NCI-H1105 (cell line): ENCODE measurements at regions not wholly inside any gene's neighbourhood (a gene's known extent, or its start where the extent isn't known, plus 50 kb on each side); places are given as distances from the start of the nearest gene placed in this dataset.
"Not testable (repeated sequence)": the region's sequence is repeated elsewhere in the genome, so short reads cannot be mapped to it uniquely, and the experiment has no call there.

ENCODE experiments used
- DNase-seq: peaks from one replicate; lab custom pipeline; 2025; lab: John Stamatoyannopoulos, UW

DNA sequence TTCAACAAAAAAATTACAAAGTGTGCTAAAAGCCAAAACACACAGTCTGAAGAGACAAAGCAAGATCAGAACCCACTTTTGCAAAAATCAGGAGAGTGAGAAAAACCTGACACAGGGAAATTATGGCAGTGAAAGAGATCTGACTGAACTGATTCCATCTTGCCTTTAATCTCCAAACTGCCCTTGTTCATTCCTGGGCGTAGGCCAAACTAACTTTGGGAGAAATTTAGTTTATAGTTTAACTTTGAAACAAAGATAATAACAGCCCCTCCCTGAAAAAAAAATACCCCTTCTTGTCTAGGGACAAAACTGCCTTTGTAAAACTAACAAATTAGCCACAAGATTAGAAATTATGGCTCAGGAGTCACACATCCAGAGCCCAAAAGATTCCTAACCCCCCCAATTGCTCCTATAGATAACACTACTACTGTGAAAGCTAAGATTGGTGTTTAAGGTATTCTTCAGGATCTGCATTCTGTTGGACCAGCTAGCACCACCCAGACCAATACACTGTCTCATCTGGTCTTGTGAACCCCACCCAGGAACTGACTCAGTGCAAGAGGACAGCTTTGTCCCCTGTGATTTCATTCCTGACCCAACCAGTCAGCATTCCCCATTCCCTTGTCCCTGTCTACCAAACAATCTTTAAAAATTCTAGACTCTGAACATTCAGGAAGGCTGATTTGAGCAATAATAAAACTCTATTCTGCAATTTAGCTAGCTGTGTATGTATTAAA, 226.1 kb upstream of the SH3BP4 start:
- no peak for DNase-seq

- no peak for DNase-seq
Observed at GRCh38 chr2:234724850-234725249, 227.0 kb upstream of the SH3BP4 start.

GRCh38 chr2:234723400-234723799, 226.5 kb upstream of the ARL4C start:
- no peak for DNase-seq

DNA sequence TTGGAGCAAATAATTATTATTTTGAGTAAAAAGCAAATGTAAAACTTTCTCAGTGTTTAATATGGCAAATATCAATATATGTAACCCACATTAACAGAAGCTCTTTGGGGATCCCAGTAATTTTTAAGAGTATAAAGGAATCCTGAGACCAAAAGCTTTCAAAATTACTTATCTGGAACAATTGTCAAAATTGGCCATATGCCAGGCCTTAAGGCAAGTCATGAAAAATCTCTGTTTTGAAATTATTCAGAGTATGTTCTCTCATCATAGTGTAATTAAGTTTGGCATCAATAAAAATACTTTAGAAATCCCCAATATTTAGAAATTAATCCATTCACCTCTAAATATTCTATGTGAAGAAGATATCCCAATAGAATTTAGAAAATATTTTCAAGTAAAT, 225.3 kb upstream of the ARL4C start:
- no peak for DNase-seq

DNA sequence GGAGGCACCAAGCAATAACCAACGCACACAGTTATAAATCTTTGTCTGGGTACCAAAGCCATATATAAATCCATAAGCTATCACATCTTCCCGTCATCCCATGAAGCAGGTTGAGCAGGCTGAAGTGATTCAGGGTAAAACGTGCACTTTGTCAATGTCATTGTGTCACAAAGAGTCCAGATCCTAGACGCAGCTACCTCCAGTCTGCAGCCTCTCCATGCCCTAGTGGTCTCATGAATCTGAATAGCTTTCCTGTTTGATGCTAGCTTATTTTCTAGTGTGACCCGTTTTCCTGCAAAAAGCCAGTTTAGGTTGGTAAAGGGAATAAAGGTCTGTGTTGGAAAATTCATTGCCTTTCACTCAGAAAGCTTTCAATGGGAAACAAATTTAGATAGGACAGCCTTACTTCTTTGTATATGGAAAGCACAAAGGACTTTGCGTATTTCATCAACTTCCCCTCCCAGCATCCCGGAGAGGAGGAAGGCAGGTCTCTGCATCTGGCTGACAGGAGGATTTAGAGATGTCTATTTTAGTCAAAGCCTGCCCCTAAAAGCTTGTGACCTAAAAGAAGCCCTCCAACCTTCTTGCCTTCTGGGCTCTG, 222.3 kb upstream of the ARL4C start:
- DNase-seq: no peak

DNA sequence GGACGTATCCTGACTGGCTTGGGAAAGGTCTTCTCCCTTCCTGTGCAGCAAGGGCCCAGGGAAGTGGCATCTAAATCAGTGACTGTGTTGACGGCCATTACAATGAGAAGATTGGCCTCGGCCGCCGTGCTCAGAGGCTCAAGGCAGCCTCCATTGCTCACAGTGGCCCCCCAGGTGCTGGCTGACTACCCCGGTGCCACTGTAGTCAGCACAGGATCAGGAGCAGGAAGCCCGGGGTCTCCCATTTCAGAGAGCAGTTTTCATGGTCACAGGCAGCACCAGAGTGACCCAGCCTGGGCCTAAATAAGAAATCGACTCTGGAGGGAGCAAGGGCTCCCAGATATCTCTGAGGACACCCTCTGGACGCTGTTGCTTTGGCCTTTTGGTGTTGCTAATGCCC, 219.4 kb upstream of the ARL4C start:
- no peak for DNase-seq

DNA sequence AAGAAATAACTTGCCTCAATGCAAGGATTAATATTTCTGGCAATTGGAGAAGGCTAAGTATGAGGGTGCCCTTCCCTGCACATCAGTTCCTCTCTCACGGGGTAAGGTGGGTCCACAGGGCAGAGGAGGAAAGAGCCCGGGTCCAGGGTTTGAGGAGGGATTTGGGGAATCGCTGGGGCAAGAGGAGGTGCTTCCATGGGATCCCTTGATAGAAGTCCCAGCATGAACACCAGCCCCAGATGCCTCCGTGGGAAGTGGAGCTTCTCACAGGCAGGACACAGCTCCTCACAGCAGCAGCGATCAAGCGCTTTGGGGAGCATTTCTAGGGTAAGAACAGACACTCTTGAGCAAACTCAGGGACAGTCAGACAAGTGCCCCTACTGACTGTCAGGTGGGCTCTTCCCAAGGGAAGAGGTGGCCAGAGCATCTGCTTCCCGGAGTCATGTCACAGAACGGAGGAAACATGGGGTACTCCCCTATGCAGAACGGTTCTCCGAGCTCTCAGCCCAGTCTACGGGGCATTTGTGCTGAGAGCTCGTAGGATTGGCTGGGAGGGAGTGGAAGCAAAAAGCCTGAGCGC, 218.9 kb upstream of the ARL4C start:
- DNase-seq: no peak

- DNase-seq: no peak
Observed at GRCh38 chr2:234714711-234715110, 217.8 kb upstream of the ARL4C start.

DNA sequence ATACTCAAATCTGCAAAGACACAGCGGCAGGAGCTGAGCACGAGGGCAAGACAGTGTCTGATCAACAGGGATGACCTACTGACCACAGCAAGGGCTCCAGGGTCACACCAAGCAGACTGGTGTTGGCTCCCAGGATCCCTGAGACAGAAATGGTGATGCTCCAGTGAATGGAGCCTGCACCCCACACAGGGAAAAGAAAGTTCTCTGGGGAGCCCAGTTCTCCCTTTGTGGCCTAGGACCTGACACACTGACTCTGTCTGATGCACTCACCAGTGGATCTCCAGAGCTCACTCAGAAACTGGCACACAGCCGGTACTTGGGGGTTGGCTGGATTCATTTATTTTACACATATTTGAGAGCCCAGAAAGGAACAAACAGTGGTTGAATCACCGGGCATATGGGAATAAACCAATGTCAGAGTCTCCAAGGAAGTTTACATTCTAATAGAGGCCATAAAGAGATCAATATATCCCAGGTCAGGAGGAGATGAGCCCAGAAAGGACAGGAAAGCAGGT, 215.6 kb upstream of the ARL4C start:
- DNase-seq: no peak

GRCh38 chr2:234711308-234711707, 214.4 kb upstream of the ARL4C start:
- no peak for DNase-seq

- DNase-seq: no peak
Observed at GRCh38 chr2:234710587-234710986, 213.7 kb upstream of the ARL4C start.

GRCh38 chr2:234710066-234710465, 213.2 kb upstream of the ARL4C start:
- no peak for DNase-seq

GRCh38 chr2:234708717-234709116, 211.8 kb upstream of the ARL4C start:
- no peak for DNase-seq

- DNase-seq: no peak
Observed at GRCh38 chr2:234708091-234708683, 211.3 kb upstream of the ARL4C start.

DNA sequence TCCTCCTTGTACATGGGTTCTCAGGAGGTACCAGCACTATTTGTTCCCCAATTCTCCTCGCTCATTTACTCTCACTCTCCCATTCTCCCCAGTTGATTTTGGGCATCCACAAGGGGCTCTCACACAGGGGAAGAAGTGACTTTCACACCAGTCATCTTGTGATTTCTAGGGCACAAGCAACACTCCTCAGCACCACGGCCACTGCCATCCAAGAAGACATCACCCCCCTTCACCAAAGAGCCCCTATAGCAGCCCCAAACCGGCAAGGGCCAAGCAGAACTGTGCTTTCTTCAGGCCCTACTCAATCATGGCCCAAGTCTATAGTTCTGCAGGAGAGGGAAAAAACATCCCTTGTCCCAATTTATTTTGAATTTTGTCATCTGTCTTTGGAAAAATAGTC, 209.2 kb upstream of the ARL4C start:
- DNase-seq: no peak

DNA sequence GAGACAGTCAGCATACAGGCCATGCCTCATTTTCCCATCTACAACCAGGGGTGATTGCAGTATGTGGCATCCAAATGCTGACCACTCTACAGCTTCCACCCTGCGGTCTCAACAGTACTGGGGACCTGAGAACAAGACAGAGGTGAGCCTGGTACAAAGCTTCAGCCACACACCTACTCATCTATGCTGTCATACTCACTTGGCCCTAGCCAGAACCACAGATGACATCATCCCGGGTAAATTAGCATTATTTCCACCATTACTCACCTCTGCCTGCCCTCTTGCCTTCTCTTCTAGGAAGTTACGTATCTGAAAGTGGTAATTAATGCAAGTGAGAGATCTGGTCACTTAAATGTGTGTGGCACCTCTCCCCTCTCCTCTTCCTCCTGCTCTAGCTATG, 208.2 kb upstream of the ARL4C start:
- no peak for DNase-seq

DNA sequence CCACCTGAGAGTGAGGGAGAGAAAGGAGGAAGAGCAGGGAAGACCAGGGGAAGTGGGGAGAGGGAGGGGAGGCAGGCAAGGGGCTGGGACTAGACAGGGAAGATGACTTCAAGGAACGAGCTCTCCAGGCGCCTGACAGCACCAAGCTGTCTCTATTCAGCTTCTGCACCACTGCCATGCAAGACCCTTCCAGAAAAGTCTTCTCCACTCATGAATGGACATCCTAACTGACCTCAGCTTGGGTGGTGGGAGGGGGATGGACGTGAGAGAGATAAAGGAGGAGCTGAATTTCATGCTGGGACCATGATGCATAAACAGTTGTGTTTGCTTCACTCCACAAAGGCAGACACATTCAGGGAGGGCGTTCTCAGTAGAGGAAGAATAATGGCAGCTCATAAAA, 206.4 kb upstream of the ARL4C start:
- DNase-seq: no peak

DNA sequence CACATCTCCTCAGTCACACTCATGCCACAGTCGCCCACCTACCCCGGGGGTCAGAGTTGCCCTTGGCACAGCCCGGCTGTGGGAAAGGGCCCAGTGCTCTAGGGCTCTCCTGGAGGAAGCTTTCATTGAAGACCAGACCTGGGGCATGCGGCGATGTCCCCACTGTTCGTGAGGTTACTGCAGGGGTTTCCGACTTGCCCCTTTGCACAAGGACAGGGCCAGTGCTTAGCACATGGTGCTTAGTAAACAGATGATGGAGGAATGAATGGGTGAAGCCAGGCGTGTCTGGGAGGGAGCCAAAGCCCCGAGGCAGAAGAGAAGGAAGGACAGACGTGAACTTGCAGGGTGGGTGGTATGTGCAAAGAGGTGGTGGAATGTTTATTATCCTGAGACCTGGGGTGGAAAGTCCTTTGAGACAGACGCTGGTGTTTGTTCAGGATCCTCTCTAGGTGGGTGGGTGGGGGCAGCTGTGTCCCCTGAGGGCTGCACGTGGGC, 205.9 kb upstream of the ARL4C start:
- no peak for DNase-seq

GRCh38 chr2:234701841-234702240, 205.0 kb upstream of the ARL4C start:
- DNase-seq: no peak

DNA sequence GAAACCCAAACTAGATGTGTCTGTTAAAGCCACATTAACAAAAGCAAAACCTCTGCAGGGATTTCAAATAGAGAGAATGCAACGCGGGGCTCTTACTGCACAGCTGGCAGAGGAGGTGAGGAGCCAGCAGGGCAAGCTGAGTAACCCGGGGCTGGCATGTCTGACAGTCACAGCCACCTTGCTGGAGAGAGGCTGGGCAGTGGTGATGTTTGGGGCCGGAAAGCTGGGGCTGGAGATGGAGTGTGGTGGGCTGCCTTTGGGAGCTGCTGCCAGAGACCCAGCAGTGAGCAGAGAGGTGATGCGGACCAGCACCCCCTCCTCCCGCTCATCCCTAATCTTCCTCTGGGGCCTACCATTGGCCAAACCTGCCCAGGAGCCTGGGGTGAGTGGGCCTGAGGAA, 204.5 kb upstream of the ARL4C start:
- DNase-seq: no peak

GRCh38 chr2:234699456-234699855, 202.6 kb upstream of the ARL4C start:
- no peak for DNase-seq

DNA sequence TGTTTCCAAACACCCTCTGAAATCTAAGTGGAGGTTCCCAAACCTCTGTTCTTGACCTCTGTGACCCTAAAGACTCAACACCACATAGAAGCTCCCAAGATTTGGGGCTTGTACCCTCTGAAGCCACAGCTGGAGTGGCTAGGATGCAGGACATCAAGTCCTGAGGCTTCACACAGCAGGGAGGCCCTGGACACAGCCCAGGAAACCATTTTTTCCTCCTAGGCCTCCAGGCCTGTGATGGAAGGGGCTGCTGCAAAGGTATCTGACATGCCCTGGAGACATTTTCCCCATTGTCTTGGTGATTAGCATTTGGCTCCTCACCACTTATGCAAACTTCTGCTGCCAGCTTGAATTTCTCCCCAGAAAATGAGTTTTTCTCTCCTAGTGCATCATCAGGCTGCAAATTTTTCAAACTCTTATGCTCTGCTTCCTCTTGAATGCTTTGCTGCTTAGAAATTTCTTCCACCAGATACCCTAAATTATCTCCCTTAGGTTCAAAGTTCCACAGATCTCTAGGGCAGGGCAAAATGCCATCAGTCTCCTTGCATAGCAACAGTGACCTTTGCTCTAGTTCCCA, 200.5 kb upstream of the ARL4C start:
- DNase-seq: not testable (repeated sequence)

DNA sequence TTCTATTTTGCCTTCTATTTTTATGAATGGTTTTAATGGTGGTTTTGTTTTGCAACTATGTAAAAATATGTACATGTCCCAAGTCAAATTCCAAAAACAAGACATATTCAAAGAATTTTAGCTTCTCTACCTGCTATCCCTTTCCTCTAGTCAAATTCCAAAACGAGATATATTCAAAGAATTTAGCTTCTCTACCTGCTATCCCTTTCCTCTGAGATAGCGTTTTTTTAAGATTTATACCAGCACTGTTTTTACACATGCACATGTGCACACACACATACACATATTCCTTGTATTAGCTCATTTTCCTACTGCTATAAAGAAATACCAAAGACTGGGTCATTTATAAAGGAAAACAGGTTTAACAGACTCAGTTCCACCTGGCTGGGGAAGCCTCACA, 199.1 kb upstream of the ARL4C start:
- no peak for DNase-seq
